ENCODE measurements at regions not wholly inside any gene's neighbourhood (a gene's known extent, or its start where the extent isn't known, plus 50 kb on each side); places are given as distances from the start of the nearest gene placed in this dataset.
A peak's percentile ranks its signal among the peaks of the same experiment; 100 is the strongest.

DNA sequence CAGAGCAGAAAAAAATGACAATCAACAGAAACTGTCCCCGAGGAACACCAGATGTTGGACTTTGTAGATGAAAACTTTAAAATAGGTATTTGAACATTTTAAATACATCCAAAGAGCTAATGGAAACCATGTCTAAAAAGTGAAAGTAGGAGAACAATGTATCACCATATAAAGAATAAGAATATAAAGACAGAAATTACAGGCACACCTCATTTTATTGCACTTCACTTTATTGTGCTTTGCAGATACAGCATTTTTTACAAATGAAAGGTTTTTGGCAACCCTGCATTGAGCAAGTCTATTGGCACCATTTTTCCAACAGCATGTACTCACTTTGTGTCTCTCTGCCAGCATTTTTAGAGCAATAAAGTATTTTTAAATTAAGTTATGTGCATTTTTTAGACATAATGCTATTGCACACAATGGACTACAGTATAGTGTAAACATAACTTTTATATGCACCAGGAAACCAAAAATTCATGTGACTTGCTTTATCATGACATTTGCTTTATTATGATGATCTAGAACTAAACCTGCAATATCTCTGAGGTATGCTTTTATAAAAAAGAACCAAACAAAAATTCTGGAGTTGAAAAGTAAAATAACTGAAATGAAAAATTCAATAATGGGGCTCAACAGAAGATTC, 212.4 kb upstream of the CASK start:
- CTCF ChIA-PET: interaction anchor here (0.6 to 0.7 kb wide), 2 partner anchors 130 to 210 kb away, joined by 3 to 4 read pairs; no protein-coding TSS in a partner anchor
- H3K27ac Mint-ChIP-seq (ENCODE audit: low read depth, unreplicated experiment): no peak overlapping the region
- DNase-seq (ENCODE audit: unreplicated experiment): no peak
- intact Hi-C loops (cut with micrococcal nuclease): no loop called here
- H3K4me1 Mint-ChIP-seq (ENCODE audit: insufficient read depth, unreplicated experiment): peaks cover 9% of the 10 kb centered on the region
- H3K9me3 Mint-ChIP-seq (ENCODE audit: unreplicated experiment): peaks cover 5% of the 10 kb centered on the region
- H3K36me3 Mint-ChIP-seq (ENCODE audit: insufficient read depth, unreplicated experiment): no peaks in the 10 kb centered on the region
- TF ChIP-seq, protein P1, sequence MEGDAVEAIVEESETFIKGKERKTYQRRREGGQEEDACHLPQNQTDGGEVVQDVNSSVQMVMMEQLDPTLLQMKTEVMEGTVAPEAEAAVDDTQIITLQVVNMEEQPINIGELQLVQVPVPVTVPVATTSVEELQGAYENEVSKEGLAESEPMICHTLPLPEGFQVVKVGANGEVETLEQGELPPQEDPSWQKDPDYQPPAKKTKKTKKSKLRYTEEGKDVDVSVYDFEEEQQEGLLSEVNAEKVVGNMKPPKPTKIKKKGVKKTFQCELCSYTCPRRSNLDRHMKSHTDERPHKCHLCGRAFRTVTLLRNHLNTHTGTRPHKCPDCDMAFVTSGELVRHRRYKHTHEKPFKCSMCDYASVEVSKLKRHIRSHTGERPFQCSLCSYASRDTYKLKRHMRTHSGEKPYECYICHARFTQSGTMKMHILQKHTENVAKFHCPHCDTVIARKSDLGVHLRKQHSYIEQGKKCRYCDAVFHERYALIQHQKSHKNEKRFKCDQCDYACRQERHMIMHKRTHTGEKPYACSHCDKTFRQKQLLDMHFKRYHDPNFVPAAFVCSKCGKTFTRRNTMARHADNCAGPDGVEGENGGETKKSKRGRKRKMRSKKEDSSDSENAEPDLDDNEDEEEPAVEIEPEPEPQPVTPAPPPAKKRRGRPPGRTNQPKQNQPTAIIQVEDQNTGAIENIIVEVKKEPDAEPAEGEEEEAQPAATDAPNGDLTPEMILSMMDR (IDR thresholded peaks at IDR 0.05; ENCODE audit: unreplicated experiment): no peak
- peaks cover 56% of the 10 kb centered on the region for H3K27me3 Mint-ChIP-seq (ENCODE audit: insufficient read depth, unreplicated experiment)
- no peak overlapping the region for H3K4me3 Mint-ChIP-seq (ENCODE audit: unreplicated experiment)
- POLR2A ChIA-PET: no interaction called here
- BruUV-seq (replicated peaks): no TSS peak

DNA sequence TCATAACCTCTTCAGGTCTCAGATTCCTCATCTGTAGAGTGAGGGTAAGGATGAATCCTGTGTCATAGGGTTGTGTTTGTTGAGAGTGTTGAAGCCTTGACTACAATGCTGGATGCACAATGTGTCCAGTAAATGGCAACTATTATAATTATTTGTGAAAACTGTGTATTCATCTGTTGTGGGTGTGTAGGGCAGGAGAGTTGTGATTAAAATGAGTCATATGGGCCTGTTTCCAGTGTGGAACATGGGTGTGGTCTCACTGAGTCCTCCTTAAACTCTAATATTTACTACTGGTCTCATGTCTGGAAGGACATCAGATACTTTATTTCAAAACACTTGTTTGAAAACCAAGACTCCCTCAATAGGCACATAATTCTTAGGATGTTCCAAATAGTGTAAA, 208.5 kb upstream of the CASK start:
- TF ChIP-seq, protein P1 (IDR thresholded peaks at IDR 0.05; ENCODE audit: unreplicated experiment): no peak
- CTCF ChIA-PET: interaction anchor here (0.6 kb wide), 1 partner anchor 11 kb away, joined by 4 read pairs; no protein-coding TSS in a partner anchor

DNA sequence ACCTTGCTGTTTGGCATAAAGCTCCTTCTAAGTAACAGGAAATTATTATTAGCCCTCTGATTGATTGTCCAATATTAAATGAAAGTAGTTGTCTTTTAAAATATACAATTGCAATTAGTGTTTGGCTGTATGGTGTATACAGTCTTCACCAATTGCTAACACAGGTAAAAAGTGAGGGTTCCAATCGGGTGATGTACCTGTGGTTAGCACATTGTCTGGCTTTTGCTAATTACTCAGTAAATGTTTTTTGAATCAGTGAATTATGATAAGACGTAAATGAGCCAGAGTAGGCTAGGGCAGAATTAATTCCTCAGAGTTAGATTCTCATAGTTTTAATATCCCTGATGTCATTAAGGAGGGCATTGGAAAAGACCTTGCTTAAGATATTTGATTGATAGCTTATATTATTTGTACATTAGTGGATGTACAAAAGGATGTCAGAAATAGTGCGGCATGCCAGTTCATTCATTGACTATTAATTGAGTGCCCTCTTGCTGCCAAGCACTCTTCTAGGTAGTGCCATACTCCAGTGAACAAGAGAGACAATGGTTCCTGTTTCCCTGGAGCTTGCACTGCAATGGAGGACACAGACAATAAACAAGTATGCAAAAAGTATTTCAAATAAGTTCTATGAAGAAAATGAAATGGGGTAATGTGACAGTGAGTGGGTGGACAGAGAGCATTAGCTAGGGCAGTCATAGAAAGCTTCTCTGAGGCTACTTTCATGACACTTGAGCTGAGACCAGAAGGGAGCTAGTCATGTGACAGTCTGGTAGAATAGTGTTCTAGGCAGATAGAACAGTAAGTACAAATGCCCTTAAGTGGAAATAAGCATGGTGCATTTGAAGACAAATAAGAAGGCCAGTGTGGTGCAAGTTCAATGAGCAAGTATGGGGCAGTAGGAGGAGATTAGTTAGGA, 205.9 kb upstream of the CASK start:
- H3K27ac Mint-ChIP-seq (ENCODE audit: low read depth, unreplicated experiment): no peak overlapping the region
- DNase-seq (ENCODE audit: unreplicated experiment): no peak
- ChIA-PET POLR2A (interaction anchor here (0.6 kb wide), 2 partner anchors 11 to 1182 kb away, joined by 3 read pairs; no protein-coding TSS in a partner anchor), CTCF (interaction anchor here (0.6 kb wide), 1 partner anchor 146 kb away, joined by 3 read pairs; no protein-coding TSS in a partner anchor)
- no peak overlapping the region for H3K4me3 Mint-ChIP-seq (ENCODE audit: unreplicated experiment)
- no peaks in the 10 kb centered on the region for H3K9me3 Mint-ChIP-seq (ENCODE audit: unreplicated experiment)
- peaks cover 9% of the 10 kb centered on the region for H3K4me1 Mint-ChIP-seq (ENCODE audit: insufficient read depth, unreplicated experiment)
- intact Hi-C loops (cut with micrococcal nuclease): no loop called here
- peaks cover 15% of the 10 kb centered on the region for H3K27me3 Mint-ChIP-seq (ENCODE audit: insufficient read depth, unreplicated experiment)
- BruUV-seq (replicated peaks): no TSS peak
- no peaks in the 10 kb centered on the region for H3K36me3 Mint-ChIP-seq (ENCODE audit: insufficient read depth, unreplicated experiment)
- TF ChIP-seq, protein P1 (IDR thresholded peaks at IDR 0.05; ENCODE audit: unreplicated experiment): no peak

More for the DNA sequence above, 208.5 kb upstream of the CASK start:
- H3K27ac Mint-ChIP-seq (ENCODE audit: low read depth, unreplicated experiment): no peak overlapping the region
- DNase-seq (ENCODE audit: unreplicated experiment): peak; percentile 39
- intact Hi-C loops (cut with micrococcal nuclease): no loop called here
- peaks cover 9% of the 10 kb centered on the region for H3K4me1 Mint-ChIP-seq (ENCODE audit: insufficient read depth, unreplicated experiment)
- H3K36me3 Mint-ChIP-seq (ENCODE audit: insufficient read depth, unreplicated experiment): no peaks in the 10 kb centered on the region
- BruUV-seq (replicated peaks): no TSS peak
- H3K27me3 Mint-ChIP-seq (ENCODE audit: insufficient read depth, unreplicated experiment): peaks cover 38% of the 10 kb centered on the region
- no peaks in the 10 kb centered on the region for H3K9me3 Mint-ChIP-seq (ENCODE audit: unreplicated experiment)
- no peak overlapping the region for H3K4me3 Mint-ChIP-seq (ENCODE audit: unreplicated experiment)
- POLR2A ChIA-PET: no interaction called here

DNA sequence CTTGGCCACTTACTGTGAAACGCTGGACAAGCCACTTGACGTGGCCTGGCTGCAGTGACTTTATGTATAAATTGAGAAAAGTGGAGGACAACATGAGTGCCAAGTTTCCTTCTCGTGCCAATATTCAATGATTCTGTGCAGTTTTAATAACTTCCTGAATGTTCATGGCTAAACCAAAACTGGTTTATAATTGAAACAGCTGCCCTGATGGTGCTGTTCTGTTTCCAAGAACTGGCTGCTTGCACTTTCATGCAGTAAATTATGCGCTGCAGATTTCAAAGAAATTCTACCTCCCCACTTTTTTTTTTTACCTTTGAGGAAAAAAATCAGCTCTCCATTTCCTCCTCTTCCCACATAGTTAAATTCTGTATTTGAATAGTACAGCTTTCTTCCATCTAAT, 205.2 kb upstream of the CASK start:
- no peaks in the 10 kb centered on the region for H3K36me3 Mint-ChIP-seq (ENCODE audit: insufficient read depth, unreplicated experiment)
- ChIA-PET CTCF (no interaction called here), POLR2A (interaction anchor here (0.6 kb wide), 2 partner anchors 10 to 1183 kb away, joined by 3 read pairs; no protein-coding TSS in a partner anchor)
- no peaks in the 10 kb centered on the region for H3K9me3 Mint-ChIP-seq (ENCODE audit: unreplicated experiment)
- peaks cover 9% of the 10 kb centered on the region for H3K4me1 Mint-ChIP-seq (ENCODE audit: insufficient read depth, unreplicated experiment)
- no peak for DNase-seq (ENCODE audit: unreplicated experiment)
- H3K27me3 Mint-ChIP-seq (ENCODE audit: insufficient read depth, unreplicated experiment): peaks cover 15% of the 10 kb centered on the region
- intact Hi-C loops (cut with micrococcal nuclease): no loop called here
- BruUV-seq (replicated peaks): no TSS peak
- no peak overlapping the region for H3K4me3 Mint-ChIP-seq (ENCODE audit: unreplicated experiment)
- TF ChIP-seq, protein P1 (IDR thresholded peaks at IDR 0.05; ENCODE audit: unreplicated experiment): no peak
- H3K27ac Mint-ChIP-seq (ENCODE audit: low read depth, unreplicated experiment): no peak overlapping the region

All from MCF 10A (cell line).